Endothelial cell of umbilical vein (primary cell): ENCODE measurements at regions not wholly inside any gene's neighbourhood (a gene's known extent, or its start where the extent isn't known, plus 50 kb on each side); places are given as distances from the start of the nearest gene placed in this dataset.
"Not testable (repeated sequence)": the region's sequence is repeated elsewhere in the genome, so short reads cannot be mapped to it uniquely, and the experiment has no call there.

ENCODE experiments used
- CTCF ChIP-seq, 2 donors: IDR thresholded peaks; 1 replicate in 1 of 2; 2 replicates in 1 of 2; pipeline ENCODE4 v1.5.1; 2011; ENCODE audit warnings: low read length in 2 of 2, mild to moderate bottlenecking in 2 of 2, moderate library complexity in 2 of 2, control low read depth in 1 of 2, inconsistent platforms in 1 of 2, low read depth in 1 of 2; ENCODE audit not compliant: insufficient read depth in 1 of 2; ENCODE audit errors: extremely low read depth in 1 of 2
- EZH2 ChIP-seq: IDR thresholded peaks from 2 replicates; pipeline ENCODE4 v1.6.1; 2012; ENCODE audit warnings: borderline replicate concordance, low read depth, mild to moderate bottlenecking, moderate library complexity, low read length, inconsistent platforms; ENCODE audit not compliant: severe bottlenecking

DNA sequence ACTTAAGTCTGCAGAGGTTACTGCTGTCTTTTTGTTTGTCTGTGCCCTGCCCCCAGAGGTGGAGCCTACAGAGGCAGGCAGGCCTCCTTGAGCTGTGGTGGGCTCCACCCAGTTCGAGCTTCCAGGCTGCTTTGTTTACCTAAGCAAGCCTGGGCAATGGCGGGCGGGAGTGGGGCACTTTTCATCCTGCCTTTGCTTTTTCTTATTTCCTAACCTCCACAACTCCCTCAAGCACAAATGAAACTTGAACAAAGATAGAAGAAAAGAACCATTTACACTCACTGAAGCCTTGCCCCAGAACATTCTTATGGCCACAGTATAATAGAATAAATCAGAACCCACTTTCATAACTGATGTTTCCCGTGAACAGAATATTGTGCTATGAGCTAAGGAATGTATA, 344.5 kb upstream of the MAOA start:
- not testable (repeated sequence) for TF ChIP-seq CTCF (IDR thresholded peaks at IDR 0.05; ENCODE audit: extremely low read depth in 1 of 2, insufficient read depth in 1 of 2, low read depth in 1 of 2, low read length in 2 of 2); EZH2
